EH (cell line): ENCODE measurements at regions not wholly inside any gene's neighbourhood (a gene's known extent, or its start where the extent isn't known, plus 50 kb on each side); places are given as distances from the start of the nearest gene placed in this dataset.

ENCODE experiments used
- DNase-seq: peaks from one replicate; pipeline ENCODE4 v3.0.0-alpha.2; 2015; ENCODE audit warnings: low read depth

GRCh38 chr9:109883623-109884022 is 103.6 kb downstream of the PALM2AKAP2 start:
- no peak for DNase-seq

DNA sequence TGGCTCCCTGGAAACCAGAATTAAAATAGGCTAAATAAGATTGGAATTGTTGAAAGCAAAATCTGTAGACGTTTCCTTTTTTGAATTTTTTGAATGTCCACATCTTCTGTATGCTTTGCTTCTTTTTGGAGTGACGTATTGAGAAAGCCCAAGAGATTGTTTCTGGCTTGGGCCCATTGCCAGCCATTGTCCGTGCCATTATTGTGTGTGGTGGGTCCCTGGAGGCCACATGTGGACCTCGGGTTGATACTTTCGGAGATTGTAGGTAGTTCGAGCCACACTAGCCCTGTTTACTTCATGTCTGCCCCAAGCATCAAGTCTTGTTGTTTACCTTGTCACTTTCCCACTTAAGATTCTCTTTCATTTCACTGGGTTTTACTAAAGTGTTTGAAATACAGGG is 106.0 kb downstream of the PALM2AKAP2 start:
- DNase-seq: no peak

DNA sequence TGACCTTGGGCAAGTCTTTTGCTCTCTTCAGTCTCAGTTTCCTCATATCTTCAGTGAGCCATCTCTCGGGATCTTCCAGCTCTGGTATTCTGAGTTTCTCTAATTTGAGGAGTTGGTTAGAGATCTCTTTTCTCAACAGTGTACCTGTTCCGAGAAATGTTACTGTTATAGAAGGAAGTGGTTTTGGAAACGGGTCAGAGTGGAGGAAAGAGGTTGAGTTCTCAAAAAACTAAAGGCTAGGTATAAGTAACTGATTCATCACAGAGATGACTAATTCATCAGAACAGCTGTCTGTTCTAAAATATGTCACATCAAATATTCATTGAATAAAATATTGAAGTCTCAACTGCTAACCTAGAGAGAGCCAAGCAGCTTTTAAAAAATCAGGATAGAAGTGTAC is 106.6 kb downstream of the PALM2AKAP2 start:
- DNase-seq: no peak

- DNase-seq: peak; percentile 83
Measured at GRCh38 chr9:109887079-109887478, 107.1 kb downstream of the PALM2AKAP2 start.

GRCh38 chr9:109888695-109889094 is 108.7 kb downstream of the PALM2AKAP2 start:
- no peak for DNase-seq

- no peak for DNase-seq
Measured at GRCh38 chr9:109889456-109889855, 109.5 kb downstream of the PALM2AKAP2 start.

- DNase-seq: no peak
Measured at GRCh38 chr9:109893241-109893640, 113.2 kb downstream of the PALM2AKAP2 start.

DNA sequence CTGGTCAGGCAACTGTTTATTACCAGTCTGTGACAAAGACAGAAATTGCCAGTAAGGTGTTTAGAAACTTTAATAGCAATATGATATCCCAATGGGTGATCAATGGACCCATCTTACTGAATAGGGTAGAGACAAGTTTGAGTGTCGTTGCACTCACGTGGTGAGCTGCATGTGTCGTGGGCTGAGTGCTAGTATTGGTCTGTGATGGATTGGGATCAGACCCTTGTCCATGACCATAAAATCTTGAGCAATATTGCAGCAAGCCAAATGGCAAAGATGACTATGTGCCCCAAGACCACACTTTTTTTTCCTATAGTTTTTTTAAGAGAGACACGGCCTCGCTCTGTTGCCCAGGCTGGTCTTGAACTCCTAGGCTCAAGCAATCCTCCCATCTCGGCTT is 114.5 kb downstream of the PALM2AKAP2 start:
- DNase-seq: no peak

- DNase-seq: peak; percentile 83
Measured at GRCh38 chr9:109894921-109895758, 115.1 kb downstream of the PALM2AKAP2 start.

GRCh38 chr9:109901201-109901600 is 121.2 kb downstream of the PALM2AKAP2 start:
- DNase-seq: peak; percentile 76

DNA sequence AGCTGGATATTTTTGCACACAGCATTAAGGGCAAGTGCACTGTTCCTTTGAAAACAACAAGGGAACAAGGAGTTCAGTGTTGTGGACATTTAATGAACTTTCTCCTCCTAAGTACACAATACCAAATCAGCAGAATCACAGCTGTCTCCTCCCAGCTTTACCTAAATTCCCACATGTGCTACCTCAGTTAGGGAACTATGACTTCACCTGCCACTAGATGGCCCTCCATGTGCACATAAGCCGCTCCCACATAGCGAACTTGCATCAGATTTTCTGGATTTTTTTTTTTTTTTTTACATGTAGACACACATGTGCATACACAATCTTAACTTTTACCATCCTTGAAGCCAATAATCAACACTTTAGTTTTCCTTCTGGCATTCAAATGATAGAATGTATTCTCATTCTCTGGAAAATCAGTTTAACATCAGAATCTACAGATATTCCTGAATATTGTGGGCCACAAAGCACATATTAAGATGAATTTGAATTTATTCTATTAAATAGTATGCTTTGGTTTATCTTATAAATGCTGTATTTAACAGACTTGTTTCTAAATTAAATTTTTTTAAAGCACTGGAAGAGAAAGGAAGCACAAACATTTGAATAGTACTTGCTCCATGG is 123.6 kb downstream of the PALM2AKAP2 start:
- DNase-seq: peak; percentile 75

DNA sequence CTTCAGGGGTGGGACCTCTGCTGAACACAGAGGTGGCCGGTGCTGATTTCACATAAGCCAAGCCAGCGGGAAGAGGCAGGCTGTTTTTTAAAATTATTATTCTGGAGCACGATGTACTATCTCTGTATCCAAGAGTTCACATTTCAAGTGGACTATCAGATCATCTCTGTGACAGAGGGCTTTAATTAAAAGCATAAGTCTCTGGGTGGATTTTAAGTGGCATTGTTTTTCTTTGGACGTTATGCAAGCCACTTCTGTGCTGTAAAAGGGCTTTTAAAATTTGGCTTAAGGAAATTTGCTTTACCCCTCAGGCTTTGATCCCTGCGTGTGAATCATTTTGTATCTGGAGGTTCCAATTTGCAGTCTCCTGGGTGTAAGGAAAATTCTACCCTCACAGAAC is 124.7 kb downstream of the PALM2AKAP2 start:
- DNase-seq: peak; percentile 79

- DNase-seq: no peak
Measured at GRCh38 chr9:109905472-109905871, 125.5 kb downstream of the PALM2AKAP2 start.

- DNase-seq: peak; percentile 68
Measured at GRCh38 chr9:109906766-109907382, 126.9 kb downstream of the PALM2AKAP2 start.

- no peak for DNase-seq
Measured at GRCh38 chr9:109907400-109907799, 127.4 kb downstream of the PALM2AKAP2 start.

GRCh38 chr9:109907810-109908458 is 127.9 kb downstream of the PALM2AKAP2 start:
- DNase-seq: no peak

- DNase-seq: peak; percentile 82
Measured at GRCh38 chr9:109908459-109909390, 128.7 kb downstream of the PALM2AKAP2 start.

DNA sequence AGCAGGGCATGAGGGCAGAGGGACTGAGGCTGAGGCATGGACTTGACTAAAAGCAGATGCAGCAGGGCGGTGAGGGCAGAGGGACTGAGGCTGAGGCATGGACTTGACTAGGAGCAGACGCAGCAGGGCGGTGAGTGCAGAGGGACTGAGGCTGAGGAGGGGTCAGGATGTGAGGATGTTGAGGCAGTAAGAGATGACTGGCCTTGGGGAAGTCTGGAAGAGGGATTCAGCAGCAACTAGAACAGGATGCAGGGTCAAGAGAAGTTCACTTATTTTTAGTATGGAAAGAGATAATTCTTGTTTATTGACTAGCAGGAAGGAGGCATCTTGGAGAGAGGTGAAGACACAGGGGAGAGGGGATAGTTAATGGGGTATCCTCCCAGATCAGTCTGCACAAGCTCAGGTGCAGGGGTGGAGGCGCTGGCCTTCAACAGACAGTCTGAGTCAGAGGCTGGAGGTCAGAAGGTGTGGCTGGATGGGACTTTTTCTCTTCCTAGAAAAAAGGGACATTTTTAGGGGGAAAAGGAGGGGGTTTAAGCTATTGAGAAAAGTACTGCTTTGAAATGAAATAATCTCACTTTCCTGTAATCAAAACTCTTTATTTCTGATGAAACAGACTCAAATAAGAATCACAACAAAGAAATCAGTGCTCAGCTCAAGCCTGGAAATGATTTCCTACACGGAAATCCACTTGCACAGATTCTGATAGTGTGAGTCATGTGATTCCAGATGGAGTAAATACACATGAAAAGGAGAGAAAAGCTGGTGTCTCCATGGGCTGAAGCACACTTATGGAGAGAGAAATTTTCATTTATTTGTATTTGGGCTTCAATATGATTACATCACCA is 130.9 kb downstream of the PALM2AKAP2 start:
- DNase-seq: peak; percentile 80

GRCh38 chr9:109912082-109912582 is 132.1 kb downstream of the PALM2AKAP2 start:
- DNase-seq: peak; percentile 88
